HUES48 (cell line): ENCODE measurements at regions not wholly inside any gene's neighbourhood (a gene's known extent, or its start where the extent isn't known, plus 50 kb on each side); places are given as distances from the start of the nearest gene placed in this dataset.

Experiments
- H3K27ac ChIP-seq: one replicate; pipeline ENCODE4 v1.7.0; 2013; ENCODE audit warnings: low read depth, low read length, inconsistent platforms
- H3K27me3 ChIP-seq: 2 replicates; pipeline ENCODE4 v1.6.1; 2013; ENCODE audit warnings: mild to moderate bottlenecking, low read length; ENCODE audit not compliant: control insufficient read depth, insufficient read depth
- H3K36me3 ChIP-seq: 2 replicates; pipeline ENCODE4 v1.6.1; 2013; ENCODE audit warnings: low read length; ENCODE audit not compliant: control insufficient read depth, insufficient read depth
- H3K4me1 ChIP-seq: 2 replicates; pipeline ENCODE4 v1.6.1; 2013; ENCODE audit warnings: mild to moderate bottlenecking, low read length; ENCODE audit not compliant: control insufficient read depth, insufficient read depth
- H3K4me3 ChIP-seq: 2 replicates; pipeline ENCODE4 v1.5.1; 2013; ENCODE audit warnings: mild to moderate bottlenecking, low read depth, low read length
- H3K9ac ChIP-seq: 2 replicates; pipeline ENCODE4 v1.6.1; 2013; ENCODE audit warnings: mild to moderate bottlenecking, low read depth, low read length, moderate library complexity
- H3K9me3 ChIP-seq: 2 replicates; pipeline ENCODE4 v1.6.1; 2013; ENCODE audit warnings: low read length; ENCODE audit not compliant: control insufficient read depth, insufficient read depth

DNA sequence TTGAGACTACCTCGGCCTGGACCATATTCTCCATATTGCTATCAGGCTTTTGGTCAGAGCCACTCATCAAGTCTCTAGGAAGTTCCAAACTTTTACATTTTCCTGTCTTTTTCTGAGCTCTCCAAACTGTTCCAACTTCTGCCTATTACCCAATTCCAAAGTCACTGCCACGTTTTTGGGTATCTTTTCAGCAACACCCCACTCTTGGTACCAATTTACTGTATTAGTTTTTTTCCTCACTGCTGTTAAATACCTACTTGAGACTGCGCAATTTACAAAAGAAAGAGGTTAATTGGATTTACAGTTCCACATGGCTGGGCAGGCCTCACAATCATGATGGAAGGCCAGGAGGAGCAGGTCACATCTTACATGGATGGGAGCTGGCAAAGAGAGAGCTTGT, 507.8 kb upstream of the ZNF608 start:
- Histone ChIP-seq H3K4me1 (peaks cover 7% of the 10 kb centered on the region), H3K36me3 (no peaks in the 10 kb centered on the region), H3K27ac (no peak overlapping the region), H3K9ac (no peak overlapping the region), H3K4me3 (no peak overlapping the region), H3K9me3 (peaks cover 27% of the 10 kb centered on the region), H3K27me3 (no peaks in the 10 kb centered on the region)

DNA sequence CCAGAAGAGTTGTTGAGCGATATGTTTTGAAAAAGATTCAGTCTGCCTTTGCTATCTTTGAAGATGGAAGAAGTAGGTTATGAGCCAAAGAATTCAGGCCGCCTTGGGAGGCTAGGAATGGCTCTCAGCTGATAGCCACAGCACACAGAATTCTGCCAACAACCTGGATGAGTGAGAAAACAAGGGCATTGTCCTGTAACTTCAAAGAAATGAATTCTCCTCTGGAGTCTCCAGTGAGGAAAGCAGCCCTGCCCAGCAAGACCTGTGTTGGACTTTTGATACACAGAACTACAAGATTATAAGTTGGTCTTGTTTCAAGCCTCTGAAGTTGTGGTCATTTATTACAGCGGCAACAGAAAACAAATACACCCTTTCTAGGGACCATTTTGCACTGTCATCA, 509.9 kb upstream of the ZNF608 start:
- H3K27me3 ChIP-seq: no peaks in the 10 kb centered on the region
- H3K9me3 ChIP-seq: peaks cover 27% of the 10 kb centered on the region
- no peak overlapping the region for H3K27ac ChIP-seq
- no peaks in the 10 kb centered on the region for H3K36me3 ChIP-seq
- H3K4me1 ChIP-seq: peaks cover 7% of the 10 kb centered on the region
- no peak overlapping the region for H3K4me3 ChIP-seq
- no peak overlapping the region for H3K9ac ChIP-seq

DNA sequence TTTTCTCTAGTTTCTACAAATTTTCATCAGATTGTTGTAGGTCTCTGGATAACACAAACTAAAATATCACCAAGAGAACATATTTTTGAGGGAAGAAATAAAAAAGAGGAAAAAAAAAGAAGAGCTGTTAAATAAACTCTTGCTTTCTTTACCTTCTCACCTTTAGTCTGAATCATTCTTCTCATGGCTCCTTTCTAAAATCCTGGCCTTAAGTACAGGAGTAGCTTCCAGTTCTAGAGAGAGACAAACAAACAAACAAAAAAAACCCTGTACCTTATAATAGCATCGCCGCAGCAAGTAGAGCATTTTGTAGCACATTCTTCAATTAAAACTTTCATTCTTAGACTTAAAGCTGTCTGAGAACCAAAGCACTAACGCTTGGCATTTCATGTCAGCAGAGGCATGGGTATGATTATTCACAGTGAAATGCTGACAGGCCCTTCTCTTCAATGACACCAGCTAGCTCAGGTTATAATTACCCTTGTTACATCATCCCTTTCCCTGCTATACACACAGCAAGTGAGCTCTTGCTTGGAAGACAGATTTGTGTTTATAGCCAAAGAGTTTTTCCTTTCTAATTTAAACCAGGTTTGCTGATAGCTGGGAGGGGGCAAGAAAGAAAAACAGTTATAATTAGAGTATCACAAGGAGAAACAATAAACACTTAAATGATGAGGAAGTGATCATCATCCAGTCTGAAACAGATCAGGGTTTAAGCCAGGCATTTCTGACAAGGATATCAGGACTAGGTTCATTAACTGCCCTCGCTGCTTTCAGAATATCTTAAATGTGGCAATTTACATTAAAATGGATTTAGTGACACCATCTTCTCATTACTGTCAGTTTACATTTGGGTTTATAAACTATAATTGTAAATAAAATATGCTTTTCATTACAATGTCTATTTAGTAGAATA, 510.9 kb upstream of the ZNF608 start:
- Histone ChIP-seq H3K4me1 (peaks cover 15% of the 10 kb centered on the region), H3K27me3 (no peaks in the 10 kb centered on the region), H3K9me3 (peaks cover 27% of the 10 kb centered on the region), H3K4me3 (no peak overlapping the region), H3K36me3 (no peaks in the 10 kb centered on the region), H3K9ac (no peak overlapping the region), H3K27ac (no peak overlapping the region)

DNA sequence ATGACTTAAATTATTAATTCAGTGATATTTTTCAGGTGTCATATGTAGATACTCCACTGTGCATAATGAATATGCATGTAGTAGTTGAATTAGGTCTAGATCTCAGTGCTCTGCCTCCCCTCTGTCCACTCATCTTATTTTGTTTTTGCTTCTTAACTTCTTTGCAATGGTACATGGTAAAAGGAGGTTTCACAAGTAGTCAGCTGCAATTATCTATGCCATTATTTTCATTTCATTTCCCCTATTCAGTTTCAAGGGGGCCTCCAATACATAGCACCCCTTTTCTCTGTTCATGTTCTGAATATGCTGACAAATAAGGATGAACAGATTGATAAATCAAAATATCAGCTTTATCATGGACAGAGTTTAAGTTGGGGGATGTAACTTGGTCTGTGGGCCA, 511.6 kb upstream of the ZNF608 start:
- Histone ChIP-seq H3K4me1 (peaks cover 20% of the 10 kb centered on the region), H3K36me3 (no peaks in the 10 kb centered on the region), H3K27me3 (no peaks in the 10 kb centered on the region), H3K9me3 (peaks cover 22% of the 10 kb centered on the region), H3K4me3 (no peak overlapping the region), H3K27ac (no peak overlapping the region), H3K9ac (no peak overlapping the region)

DNA sequence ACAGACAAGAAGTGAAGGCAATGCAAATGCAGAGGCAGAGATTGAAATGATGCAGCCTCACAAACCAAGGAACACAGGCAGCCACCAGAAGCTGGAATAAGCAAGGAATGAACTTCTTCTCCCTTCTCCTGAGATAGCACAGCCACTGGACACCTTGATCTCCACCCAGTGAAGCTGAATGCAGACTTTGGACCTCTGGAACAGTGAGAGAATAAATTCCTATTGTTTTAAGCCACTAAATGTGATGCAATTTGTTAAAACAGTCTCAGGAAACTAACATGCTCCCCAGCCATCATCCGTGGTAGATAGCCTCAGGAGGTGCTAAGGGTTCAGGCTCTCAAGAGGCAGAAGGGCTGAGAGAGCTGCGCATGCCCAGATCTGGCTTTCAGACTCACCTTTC, 512.2 kb upstream of the ZNF608 start:
- Histone ChIP-seq H3K4me3 (no peak overlapping the region), H3K9ac (no peak overlapping the region), H3K27me3 (no peaks in the 10 kb centered on the region), H3K27ac (no peak overlapping the region), H3K9me3 (peaks cover 16% of the 10 kb centered on the region), H3K4me1 (peaks cover 25% of the 10 kb centered on the region), H3K36me3 (no peaks in the 10 kb centered on the region)

DNA sequence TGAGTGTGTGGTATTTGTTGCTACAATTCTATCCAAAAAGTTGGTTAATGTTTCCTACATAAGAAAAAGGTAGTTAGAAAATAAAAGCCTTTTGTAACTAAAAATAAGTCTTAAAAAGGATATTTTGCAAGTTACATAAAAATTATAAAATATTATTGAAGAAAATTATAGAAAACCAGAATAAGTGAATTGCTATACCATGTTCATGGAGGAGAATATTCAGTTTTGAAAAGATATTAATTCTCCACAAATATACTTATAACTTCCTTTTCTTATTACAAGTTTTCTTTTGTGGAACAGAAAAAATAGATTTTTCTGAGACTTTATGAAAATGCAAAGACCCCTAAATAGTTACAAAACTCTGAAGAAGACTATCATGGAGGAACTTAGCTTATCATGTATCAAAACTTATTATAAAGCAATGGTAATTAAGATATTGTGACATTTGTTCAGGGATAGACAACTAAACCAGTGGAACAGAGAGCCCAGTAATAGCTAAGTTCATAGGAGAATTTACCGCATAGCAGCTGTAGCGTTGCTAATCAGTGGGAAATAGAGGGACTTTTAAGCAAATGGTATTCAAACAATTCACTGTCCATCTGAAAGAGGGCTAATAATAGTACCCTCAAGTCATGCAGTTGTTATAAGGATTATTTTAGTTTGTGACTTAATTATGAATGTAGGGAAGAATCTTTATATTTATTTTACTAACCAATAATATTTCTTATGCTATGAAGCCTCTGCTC, 515.2 kb upstream of the ZNF608 start:
- Histone ChIP-seq H3K4me3 (no peak overlapping the region), H3K4me1 (peaks cover 27% of the 10 kb centered on the region), H3K9me3 (no peaks in the 10 kb centered on the region), H3K36me3 (no peaks in the 10 kb centered on the region), H3K27ac (no peak overlapping the region), H3K27me3 (no peaks in the 10 kb centered on the region), H3K9ac (no peak overlapping the region)

DNA sequence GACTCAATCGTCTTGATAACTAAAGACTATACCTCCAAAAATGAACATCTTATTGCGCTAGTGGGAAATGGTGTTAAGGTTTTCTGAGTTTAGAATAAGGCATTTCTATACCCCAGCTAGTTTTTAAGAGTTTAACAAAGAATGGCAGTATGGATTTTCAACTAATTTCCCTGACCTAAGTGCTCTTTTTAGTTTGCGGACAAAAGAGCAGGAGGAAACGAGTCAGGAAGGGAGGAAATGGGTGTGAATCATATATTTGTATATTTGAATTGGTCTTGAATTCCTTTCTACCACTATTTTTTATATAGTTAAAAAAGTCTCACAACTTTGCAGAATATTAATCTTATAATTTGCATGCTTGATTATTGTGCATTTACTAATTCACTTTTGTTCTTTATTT, 516.3 kb upstream of the ZNF608 start:
- Histone ChIP-seq H3K27ac (peak overlapping the region; percentile 50), H3K27me3 (no peaks in the 10 kb centered on the region)

DNA sequence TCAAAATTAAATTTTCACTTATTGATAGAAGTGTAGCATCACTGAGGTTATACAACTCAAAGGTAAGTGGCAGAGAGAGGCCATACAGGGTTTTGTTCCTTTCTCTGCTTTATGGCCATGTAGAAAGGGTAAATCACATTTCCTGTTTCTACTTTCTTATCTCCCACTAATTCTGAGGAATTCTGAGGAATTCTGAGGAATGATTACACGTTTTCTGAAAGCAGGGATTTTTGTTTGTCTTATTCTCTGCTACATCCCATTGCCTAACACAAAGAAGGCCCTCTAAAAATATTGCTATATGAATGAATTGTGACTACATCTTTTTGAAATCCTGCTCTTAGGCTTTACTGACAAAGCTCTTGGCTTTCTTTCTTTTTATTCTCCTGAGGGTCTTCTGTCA, 516.9 kb upstream of the ZNF608 start:
- Histone ChIP-seq H3K9ac (no peak overlapping the region), H3K27me3 (no peaks in the 10 kb centered on the region), H3K36me3 (no peaks in the 10 kb centered on the region), H3K9me3 (no peaks in the 10 kb centered on the region), H3K27ac (no peak overlapping the region), H3K4me3 (no peak overlapping the region), H3K4me1 (peaks cover 20% of the 10 kb centered on the region)

More for the DNA sequence above, 516.3 kb upstream of the ZNF608 start:
- Histone ChIP-seq H3K9ac (no peak overlapping the region), H3K9me3 (no peaks in the 10 kb centered on the region), H3K4me3 (no peak overlapping the region), H3K36me3 (no peaks in the 10 kb centered on the region), H3K4me1 (peaks cover 20% of the 10 kb centered on the region)

DNA sequence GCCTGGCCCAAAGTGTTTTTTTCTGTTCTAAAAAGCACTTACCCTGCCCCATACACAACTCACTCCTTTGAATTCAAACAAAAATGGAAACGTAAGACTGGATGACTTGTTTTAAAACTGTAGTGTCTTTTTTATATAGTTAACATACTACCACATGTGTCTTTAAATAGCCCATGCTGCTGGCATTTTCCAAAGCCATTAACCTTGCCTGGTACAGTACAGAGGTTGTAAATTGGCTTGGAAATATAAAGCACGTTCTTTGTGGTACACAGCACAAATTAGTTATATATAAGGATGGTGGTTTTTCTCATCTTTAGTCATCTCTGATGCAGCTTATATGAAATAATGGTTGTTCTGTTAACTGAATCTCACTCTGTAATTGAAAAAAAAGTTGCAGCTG, 519.7 kb upstream of the ZNF608 start:
- Histone ChIP-seq H3K4me1 (peaks cover 24% of the 10 kb centered on the region), H3K27ac (no peak overlapping the region), H3K27me3 (no peaks in the 10 kb centered on the region), H3K36me3 (no peaks in the 10 kb centered on the region), H3K9ac (no peak overlapping the region), H3K9me3 (no peaks in the 10 kb centered on the region), H3K4me3 (no peak overlapping the region)

DNA sequence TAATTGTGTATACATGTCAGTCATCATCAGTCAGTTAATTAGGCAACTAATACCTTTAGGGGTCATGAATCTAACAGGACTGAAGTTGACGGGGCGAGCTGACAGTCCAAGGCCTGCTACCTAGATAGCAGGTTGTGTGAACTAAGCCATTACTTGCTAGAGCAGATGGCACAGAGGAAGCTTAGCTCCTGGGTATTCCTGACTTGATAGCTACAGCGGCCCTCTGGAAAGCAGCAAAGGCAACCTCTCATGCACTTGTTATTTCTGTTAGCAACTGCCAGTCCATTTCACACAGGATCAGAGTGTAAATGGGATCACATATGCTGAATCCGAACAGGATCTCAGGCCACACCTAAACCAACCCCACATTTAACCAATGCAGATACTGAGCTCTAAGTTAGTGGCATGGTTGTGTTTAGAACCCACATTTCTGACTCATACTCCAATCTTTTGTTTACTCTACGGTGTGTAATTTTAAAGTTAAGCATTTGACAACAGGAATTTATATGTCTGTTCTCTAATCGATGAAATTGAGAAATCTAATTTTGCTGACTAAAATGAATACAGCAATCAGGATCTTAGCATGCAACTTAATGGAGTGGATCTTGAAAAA, 521.3 kb upstream of the ZNF608 start:
- H3K27ac ChIP-seq: no peak overlapping the region
- H3K9me3 ChIP-seq: no peaks in the 10 kb centered on the region
- H3K27me3 ChIP-seq: no peaks in the 10 kb centered on the region
- H3K4me3 ChIP-seq: no peak overlapping the region
- H3K36me3 ChIP-seq: no peaks in the 10 kb centered on the region
- no peak overlapping the region for H3K9ac ChIP-seq
- H3K4me1 ChIP-seq: peaks cover 12% of the 10 kb centered on the region; the same call in 1 of the 2 replicates

DNA sequence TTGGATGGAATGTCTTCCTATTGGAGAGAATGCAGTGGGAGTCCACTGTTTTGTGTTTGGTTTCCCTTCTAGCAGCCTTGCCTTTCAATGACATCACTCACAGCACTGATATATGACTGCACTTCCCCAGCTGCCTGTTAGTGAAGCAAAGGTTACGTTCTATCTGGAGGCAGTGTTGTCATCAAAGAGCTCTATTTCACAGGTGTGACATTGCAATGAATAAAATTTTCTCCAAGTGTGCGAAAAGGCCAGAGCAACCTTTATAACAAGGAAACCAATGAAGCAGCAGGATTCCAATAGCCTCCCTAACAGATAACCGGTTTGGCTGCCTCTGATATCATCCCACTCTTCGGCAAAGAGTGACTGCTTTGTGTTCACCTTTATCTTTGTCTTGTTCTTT, 523.5 kb upstream of the ZNF608 start:
- Histone ChIP-seq H3K27ac (no peak overlapping the region), H3K9me3 (no peaks in the 10 kb centered on the region), H3K36me3 (no peaks in the 10 kb centered on the region), H3K4me3 (no peak overlapping the region), H3K4me1 (peaks cover 17% of the 10 kb centered on the region), H3K9ac (no peak overlapping the region), H3K27me3 (no peaks in the 10 kb centered on the region)
